GM19463 (cell line): ENCODE measurements at regions not wholly inside any gene's neighbourhood (a gene's known extent, or its start where the extent isn't known, plus 50 kb on each side); places are given as distances from the start of the nearest gene placed in this dataset.

Experiments
- ATAC-seq: cut with Tn5 transposase; IDR thresholded peaks from one replicate; pipeline ENCODE4 v1.9.1; 2021; ENCODE audit warnings: mild to moderate bottlenecking, moderate library complexity; ENCODE audit not compliant: unreplicated experiment

DNA sequence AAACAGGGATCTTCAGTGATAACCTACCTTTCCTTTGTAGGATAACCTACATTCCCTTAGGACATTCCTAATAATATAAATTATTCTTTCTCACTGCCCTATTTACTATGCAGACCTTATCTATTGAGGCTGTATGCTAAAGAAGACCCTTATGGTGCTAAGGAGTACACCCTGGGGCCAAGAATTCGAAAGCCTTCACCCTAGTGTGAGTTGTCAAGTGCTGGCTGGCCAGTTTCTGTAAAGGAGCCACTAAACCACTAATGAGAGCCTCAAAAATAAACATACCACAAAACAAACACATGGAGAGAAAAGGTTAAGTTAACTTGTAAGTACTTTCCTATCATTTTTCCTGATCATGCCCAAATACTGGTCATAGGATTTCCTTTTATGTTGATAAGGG is 315.0 kb upstream of the CAMK1G start:
- ATAC-seq, result no peak

DNA sequence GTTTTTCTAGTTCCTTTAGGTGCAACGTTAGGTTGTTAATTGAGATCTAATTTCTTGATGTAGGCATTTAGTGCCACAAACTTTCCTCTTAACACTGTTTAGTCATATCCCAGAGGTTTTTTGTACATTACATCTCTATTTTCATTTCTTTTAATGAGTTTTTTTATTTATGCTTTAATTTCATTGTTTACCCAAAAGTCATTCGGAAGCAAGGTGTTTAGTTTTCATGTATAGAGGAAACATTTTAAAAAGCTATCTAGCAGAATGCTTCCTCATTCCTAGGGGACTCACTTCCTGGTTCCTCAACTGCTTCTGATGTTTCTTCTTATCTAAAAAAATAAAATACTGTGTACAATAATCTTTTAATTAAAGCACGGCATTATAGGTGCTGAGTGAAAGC is 307.2 kb upstream of the CAMK1G start:
- ATAC-seq, result no peak

DNA sequence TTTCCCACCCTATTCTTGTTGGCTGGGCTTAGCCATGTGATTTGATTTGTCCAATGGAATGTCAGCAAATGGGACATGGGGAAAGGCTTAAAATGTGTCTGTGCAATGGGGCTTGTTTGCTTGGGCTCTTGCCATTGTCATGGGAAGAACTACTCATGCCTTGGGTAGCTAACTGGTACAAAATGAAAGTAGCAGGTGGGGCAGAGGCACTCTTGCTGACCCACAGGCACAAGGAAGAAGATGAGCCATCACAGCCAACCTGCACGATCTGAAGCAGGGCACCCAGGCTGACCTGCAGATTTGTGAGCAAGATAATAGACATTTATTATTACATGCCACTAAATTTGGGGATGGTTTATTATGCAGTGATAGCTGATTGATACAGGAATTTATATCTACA is 305.9 kb upstream of the CAMK1G start:
- ATAC-seq, result no peak

DNA sequence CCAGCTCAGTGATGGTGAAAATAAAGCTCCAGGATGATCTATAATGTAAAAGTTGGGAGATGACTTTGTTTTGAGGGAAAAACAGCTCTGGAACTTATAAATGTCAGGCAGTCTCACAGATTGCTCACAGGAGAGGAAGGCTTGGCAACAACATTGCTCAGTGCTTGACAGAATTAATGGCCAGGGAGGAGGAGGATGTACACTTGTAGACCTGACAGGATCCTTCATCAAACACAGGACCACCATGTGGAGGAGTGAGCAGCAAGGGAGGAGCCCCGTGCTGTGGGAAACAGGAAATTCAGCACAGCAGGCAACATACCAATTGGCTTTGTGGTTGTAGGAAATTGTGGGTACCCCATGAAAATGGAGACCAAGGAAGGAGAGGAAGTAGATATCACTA is 291.8 kb upstream of the CAMK1G start:
- no peak for ATAC-seq

DNA sequence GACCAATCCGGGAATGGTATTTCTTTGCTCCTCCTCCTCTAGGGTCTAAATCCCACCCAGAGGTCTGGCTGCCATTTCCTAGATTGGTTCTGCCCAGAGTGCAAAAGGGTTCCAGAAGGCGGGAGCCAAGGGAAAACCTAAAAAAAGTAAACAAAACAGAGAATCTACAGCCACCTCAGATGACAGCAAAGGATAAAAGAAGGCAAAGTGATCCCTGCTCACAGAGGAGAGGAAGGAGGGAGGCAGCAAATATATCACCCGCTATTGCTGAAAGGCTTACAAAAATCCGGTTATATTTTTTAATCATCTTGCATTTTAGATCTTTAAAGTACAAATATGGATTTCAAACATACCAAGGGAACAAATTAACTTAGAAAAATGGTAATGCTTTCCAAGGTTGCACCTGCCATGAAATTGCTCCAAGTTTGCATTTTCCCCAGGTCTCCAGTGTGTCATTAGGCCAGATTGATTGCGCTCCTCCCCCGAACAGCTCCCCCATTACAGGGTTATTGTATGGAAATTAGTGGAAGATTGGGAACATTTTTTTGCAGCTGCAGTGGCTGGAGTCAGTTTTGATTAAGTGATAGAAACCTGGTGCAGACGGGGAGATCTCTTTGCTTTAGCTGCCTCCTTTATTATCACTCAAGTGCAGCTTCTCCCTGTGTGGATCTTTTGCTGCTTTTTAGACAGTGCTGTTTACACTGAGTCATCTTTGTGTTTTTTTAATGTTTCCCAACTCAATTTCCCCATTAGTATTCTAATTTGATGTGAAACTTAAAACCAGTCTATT is 280.5 kb upstream of the CAMK1G start:
- ATAC-seq, result no peak

DNA sequence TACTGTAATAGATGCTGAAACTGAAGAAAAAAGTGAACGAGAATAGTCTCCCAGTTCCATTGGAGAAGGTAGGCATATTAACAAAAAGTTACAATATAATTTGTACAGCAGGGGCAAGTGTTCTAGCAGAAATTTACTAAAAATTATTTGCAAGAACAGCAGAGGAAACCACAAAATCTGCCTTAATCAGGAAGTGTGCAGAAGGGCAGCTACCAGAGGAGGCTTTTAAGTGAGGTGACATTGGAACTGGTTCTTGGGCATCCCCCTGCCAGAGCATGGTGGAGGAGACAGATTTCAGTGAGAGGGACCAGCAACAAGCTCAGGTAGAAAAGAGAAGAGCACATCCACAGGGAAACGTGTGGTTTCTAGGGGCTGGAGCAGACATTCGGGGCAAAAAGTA is 279.3 kb upstream of the CAMK1G start:
- no peak for ATAC-seq

DNA sequence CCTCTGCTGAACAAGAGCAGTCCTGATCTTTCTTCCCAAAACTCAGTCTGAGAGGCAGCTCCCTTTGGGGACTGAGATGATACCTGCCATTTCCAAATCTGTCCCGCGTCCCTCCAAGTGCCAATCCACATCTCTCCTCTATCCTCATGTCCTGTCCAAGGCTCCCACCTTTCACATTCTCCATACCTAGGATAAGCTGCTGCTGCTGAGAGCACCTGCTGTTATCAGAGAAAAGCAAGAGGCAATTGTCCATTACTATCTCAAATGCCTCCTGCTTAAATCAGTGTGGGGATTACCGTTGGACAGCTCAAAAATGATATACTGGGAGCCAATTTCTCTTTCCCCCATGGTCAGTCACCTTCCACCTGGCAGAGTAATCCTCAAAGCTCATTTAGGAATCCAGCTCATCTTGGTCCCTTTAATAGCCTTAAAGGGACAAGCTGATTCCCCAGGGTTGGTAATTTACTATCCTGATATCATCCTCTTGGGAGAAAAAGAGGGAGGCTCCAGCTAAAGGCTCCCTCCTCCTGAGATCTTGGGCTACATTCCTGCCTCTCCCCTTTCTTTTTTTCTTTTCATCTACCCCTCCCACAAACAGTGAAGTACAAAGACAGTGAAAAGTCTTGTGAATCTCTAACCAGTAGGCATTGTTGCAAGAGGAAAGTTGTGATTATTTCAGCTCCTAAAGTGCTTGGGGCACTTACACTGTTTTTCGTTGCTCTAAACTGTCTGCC is 278.1 kb upstream of the CAMK1G start:
- no peak for ATAC-seq

DNA sequence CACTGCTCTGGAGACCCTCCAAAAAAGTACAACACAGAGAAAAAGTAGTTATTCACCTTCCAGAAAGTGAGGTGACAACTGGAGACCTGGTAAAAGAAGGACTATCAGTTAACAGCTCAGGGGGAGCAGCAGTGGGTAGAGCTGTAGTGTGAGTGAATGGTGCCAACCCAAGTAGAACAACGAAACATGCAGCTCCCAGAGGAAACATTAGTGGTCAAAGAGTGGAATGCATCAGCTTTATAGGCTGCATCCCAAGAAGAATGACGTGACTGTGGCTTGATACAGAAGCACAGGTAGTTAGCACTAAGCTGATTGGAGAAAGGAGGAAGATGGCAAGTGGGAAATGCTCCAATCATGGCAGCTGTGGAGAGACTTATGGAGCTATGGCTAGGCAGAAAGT is 275.7 kb upstream of the CAMK1G start:
- ATAC-seq, result no peak

DNA sequence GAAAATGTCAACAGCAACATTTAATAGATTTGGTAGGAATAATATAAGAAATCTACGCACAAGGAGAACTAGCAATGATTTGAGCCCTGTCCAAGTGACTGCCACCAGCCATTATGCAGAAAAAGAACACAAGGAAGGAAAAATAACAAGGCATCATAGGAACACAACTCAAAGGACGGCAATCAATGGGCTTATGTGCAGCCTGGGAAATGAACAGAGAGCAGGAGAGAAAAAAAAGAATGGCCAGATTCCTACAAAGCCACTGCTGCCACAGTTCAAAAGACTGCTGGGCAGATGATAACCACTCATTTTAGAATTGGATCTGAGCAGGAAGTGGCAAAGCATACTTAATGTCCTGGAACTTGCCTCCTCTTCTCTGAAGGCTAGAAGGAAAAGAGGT is 274.3 kb upstream of the CAMK1G start:
- ATAC-seq, result no peak

DNA sequence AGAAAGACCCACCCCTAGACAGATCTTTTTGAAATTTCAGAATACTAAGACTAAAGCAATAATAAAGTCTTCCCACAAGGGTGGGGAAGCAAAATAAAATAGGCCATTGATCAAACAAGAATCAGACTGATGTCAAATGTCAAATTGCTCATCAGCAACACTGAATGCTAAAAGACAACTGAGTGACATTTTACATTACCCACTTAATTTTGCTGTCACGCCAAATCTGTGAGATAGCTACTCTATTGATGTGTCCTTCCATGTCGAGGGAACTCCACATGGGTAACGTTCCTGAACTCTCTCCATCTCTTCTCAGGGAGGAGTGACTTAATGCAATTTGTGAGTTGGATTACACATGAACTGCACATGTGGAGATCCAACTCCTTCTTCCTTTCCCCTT is 271.7 kb upstream of the CAMK1G start:
- no peak for ATAC-seq

DNA sequence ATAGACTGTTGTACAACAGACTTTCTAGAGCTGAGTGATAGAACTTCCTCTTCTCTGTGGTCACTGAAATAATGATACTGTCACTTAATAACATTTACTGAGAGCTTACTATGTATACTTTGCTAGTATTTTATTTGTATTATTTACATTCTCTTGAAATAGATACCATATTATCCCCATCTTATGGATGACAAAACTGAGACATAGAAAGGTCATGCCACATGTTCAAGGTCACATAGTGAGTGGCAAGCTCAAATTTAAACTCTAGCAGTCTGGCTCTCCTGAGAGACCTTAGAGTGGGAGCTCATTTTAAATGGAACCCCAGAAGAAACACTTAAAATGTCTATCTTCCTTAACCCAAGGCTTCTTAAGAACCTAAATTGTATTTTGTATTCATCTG is 266.6 kb upstream of the CAMK1G start:
- ATAC-seq, result no peak

DNA sequence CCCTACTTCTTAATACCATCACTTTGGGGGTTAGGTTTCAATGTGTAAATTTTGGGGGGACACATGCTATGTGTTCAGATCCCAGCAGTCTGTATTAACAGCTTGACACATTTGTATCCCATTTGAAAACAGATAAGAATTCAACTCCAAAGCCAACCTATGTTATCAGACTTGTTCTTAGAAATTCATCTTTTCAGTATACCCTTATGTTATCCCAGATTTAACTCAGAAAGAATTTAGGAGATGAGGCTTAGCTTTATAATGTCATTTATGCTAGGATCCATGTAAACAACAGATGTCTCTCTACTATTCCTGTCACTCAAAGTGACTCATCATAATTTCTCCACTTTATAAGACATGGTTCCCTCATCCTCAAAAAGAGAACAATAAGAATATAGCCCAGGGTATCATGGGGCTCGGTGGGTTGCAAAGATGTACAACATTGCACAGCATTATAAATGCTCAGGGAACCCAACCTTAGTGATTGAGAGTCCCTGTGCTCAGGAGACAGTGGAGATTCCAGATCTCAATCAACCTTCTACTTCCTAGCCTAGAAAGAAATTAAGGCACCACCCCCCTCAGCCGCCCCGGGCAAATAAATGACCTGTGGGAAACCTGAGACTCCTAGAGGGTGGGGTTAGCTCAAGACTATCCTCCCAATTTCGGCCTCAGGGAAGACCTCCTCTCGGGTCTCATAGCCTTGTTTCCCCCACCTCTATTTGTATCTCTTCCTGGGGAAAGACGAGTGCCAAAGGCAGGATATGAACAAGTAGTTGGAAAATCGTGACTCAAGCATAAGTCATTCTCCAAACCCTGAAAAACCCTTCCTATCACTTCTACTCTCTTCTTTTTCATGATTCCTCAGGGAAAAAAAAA is 265.1 kb upstream of the CAMK1G start:
- ATAC-seq, result no peak

DNA sequence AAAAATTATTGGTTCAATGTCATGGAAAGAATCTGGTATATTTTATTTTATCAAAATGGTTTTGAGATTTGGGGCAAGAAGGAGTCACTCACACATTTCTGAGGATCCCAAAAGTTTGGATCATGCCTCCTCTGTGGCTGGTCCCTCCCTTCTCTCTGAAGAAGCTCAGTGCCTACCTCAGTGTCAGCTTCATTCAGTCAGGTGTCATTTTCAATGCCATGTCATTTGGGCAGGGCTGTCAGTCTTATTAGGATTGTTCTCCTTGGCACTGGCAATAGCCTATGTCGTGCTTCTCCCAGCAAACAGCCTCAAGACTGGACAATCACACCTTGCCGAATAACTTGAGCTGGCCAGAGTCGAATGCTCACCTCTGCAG is 264.5 kb upstream of the CAMK1G start:
- ATAC-seq, result no peak

DNA sequence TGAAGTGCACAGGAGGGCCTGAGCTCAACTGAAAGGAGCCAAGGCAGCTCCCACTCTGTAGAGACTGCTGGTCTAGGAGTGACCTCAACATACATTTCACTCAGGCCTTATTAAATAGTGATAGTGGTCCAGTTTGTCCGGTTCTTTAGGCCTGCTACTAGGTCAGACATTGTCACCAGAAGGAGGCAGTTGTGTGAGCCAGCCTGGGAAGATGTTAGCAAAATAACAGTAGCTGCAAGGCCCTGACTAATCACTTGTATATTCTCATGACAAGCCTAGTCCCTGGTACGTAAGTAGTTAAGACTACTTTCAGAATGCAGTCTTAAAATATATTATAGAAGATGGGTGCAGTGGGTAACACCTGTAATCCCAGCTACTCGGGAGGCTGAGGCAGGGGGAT is 264.0 kb upstream of the CAMK1G start:
- no peak for ATAC-seq

DNA sequence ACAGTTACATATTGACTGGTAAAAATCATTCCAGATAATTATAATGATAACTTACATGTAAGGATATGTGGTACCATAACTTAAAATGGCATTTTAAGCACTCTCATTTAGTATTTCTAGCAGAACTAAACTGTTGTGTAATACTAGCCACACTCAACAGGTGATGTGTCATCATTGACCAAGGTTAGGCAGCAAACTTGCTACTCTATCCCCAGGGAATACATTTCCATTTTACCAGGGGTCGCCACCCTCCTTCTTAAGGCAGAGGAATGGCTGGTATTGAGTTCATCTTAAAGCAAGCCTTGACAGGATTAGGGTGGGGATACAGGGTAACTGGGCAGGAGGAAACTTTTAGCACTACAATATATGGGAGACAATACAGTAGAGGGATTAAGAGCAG is 259.8 kb upstream of the CAMK1G start:
- no peak for ATAC-seq

DNA sequence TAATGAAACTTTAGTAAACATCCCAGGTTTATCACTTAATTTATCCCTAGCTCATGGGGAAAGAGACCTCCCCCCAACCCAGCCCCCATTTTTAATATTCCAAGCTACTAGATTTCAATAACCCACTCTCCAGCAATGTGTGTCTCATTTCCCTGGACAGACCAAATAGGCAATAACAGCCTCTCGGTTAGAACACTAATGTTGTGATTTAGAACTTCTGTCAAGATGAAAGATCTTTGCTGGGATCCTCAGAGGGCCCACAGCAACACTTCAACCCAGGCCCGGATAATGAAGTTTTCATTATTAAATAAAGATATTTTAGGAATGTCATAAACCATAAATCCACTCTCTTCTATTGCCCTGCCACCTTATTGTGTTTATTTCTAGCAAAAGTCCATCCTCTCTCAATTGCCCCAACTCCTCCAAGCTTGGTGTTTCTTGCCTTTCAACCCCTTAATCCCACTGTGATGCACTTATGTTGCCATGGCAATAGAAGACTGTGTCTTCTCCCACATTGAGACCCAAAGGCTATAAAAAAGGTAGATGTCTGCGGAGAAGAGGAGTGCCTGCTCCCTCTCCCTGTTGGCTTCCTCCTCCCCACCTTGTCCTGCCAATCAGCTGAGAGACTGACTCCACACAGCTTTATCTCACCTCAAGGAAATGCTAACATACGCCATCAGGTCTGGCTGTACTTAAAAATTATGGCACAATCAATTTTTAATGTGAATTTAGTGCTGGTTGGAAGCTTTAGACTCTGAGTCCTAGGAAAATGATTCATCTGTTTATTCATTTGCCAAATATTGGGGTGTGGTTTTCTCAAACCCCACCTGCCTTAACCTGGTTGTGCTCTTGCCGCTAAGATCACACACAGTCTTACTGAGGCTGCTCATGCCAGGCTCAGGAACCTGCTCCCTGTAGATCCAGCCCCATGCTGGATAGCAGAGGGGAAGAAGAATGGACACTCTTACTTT is 258.3 kb upstream of the CAMK1G start:
- no peak for ATAC-seq

DNA sequence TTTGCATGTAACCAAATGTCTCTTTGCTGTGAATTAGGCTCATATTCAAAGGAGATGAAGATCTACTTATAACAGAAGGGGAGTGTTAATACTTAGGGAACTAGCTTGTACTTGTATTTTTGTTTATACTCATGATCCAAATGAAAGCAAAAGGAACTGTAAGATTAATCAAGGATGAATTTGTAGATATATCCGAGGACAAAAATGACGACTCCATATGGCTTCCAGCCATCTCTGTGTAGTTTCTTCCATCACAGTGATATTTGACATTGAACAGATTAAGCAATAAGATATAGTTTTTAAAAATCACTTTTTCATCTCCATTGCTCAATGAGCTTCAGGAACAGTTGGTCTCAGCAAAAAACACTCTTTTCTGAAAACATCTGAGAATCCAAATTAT is 257.4 kb upstream of the CAMK1G start:
- no peak for ATAC-seq

DNA sequence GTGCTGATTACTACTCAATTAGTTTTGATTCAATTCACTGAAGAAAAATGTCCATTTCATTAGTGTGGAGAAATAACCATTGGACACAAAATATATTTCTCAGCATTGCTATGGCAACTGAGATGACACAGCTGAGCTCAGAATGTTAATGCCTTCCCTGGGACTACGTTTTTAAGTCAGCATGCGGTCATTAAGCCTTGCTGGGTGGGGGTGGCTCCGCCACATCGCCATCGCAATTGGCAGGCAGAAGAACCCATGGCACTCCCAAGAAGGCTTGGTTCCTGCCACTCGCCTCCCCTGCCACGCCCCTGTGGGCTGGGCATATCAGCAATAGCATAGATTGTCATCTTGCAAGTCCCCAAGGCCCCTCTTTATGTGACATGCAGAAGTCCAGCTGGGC is 256.7 kb upstream of the CAMK1G start:
- ATAC-seq, result no peak

DNA sequence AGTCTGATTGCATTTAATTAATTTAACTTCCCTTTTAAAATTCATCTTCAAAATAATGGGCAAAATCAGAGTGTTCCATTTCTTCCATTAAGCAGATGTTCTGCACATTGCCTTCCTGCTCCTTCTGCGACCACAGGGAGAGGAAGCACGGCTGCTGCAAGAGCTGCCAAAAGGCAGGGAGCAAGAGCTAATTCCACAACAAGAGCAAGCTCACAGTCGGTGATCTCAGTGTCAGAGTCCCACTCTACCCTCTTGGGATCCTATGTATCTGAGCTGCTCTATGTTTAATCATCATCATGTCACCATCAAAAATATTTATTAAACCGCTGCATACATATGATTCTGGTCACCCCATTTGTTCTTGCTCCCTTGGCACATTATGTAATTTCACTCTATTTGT is 255.3 kb upstream of the CAMK1G start:
- no peak for ATAC-seq

DNA sequence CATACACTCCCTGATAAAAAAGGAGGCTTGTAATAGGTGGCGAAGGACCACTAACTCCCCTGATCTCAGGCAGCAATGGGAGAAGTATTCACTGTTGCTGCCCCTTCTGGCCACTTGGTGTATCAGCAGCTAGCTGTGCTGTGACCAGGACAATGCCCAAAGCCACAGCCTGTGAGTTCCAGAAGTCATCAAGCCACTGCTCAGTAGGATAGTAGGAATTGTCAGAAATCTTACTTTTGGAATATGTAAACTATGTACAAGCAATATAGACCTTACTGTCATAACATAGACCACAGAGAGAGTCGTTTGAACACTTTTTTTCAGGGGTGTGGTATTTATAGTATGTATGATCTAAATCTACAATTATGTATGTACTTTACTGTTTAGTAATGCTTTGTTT is 248.3 kb upstream of the CAMK1G start:
- ATAC-seq, result peak; percentile 86

DNA sequence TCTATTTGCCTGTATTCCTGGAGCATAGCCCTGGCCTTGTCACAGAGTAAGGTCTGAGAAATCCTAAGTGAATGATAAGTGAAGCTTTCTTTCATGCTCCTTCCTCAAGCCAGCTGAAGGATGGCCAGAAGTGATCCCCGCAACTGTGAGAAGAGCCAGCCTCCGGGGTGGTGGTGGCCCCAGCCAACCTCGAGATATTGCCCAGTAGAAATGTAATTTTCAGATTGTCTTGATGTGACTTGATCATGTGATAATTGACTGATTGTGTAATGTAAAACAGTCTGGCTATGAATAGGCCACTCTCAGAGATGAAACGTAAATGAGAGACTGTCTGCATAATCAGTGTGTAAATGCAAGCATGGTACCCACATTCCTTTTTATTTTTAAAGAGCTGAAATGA is 242.4 kb upstream of the CAMK1G start:
- no peak for ATAC-seq
